Esophagus mucosa (tissue), 1 donor: ENCODE measurements at regions not wholly inside any gene's neighbourhood (a gene's known extent, or its start where the extent isn't known, plus 50 kb on each side); places are given as distances from the start of the nearest gene placed in this dataset.

Experiments
- ATAC-seq: fragments of 200-7000 bp; cut with Tn5 transposase; one replicate; pipeline ENCODE4 v1.9.1; 2020
- donor health status: DM: yes; HTN: yes; CAD: no.

DNA sequence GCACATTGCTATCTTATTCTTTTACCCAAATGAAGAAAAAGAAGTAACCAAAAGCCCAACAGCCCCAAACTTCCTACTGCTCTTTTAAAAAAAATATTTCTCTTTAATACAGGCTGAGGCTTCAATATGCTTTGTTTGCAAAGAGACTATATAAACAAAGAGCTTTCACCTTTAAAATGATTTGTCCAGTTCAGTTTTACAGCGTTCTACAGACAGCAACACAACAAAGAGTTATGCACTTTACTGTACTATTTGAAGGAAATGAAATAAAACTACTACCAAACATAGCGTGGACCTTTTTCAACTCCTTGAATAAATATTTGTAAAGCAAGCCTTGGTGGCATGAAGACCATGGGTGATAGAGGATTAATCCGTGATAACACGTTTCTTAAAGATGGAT, 151.2 kb downstream of the FGF9 start:
- ATAC-seq = no peak

DNA sequence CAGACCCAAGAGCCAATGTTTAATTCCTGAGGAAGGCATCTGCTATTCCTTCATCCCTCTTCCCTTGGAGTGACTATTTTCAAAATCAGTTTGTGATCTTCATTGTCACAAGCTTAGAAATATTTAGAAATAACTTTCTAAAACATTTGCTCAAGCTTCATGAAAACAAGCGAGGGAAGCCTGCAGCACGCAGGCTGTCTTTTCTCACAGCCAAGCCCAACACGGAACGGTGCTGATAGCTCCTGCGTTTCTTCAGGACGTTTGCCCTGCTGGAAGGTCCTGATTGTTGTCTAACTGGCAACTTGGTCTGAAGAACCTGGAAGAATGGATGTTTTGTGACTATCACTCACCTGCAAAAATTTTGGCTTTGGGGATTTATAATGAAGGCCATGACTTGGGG, 152.5 kb downstream of the FGF9 start:
- ATAC-seq = no peak

DNA sequence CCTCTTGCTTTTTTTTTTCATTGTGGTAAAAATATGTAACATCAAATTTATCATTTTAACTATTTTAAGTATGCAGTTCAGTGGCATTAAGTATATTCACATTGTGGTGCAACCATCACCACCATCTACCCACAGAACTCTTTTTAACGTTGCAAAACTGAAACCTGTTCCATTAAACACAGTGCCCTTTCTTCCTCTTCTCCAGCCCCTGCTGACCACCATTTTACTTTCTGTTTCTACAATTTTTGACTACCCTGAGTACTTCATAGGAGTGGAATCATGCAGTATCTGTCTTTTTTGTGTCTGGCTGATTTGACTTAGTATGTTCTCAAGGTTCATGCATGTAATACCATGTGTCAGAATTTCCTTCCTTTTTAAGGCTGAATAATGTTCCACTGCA, 153.1 kb downstream of the FGF9 start:
- ATAC-seq = no peak

DNA sequence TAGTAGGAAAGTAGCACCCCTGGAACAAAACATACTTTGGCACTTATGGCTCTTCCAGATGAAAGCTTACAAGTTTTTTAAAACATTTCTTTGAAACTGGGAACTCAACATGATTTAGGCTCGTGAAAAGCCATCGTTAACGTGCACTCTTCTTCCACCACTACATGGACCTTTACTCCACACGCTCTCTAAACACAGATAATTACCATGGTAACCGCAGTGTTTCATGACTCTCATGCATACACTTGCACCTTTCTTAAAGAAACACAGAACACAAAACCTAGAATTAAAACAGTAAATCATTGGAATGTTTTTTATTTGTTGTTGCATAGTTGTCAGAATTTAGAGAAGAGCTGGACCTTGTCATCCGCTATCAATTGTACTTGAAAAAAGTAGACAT, 154.3 kb downstream of the FGF9 start:
- ATAC-seq = no peak

DNA sequence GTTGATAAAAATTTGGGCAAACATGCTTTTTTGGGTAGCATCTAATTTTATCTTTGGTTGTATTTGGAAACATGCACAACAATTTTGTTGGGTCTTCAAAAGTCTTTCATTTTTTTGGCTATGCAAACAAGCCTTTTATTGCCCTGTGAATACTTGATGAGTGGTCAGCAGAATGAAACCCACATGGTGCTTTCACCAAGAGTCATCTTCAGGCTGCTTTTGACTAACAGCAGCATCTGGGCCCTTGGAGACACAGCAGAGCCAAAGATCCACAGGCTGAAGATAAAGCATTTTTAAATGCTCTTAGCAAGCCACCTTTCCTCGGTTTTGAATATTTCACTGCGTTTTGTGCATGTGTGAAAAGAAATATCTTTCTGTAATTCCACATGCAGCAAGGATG, 154.9 kb downstream of the FGF9 start:
- ATAC-seq = no peak

DNA sequence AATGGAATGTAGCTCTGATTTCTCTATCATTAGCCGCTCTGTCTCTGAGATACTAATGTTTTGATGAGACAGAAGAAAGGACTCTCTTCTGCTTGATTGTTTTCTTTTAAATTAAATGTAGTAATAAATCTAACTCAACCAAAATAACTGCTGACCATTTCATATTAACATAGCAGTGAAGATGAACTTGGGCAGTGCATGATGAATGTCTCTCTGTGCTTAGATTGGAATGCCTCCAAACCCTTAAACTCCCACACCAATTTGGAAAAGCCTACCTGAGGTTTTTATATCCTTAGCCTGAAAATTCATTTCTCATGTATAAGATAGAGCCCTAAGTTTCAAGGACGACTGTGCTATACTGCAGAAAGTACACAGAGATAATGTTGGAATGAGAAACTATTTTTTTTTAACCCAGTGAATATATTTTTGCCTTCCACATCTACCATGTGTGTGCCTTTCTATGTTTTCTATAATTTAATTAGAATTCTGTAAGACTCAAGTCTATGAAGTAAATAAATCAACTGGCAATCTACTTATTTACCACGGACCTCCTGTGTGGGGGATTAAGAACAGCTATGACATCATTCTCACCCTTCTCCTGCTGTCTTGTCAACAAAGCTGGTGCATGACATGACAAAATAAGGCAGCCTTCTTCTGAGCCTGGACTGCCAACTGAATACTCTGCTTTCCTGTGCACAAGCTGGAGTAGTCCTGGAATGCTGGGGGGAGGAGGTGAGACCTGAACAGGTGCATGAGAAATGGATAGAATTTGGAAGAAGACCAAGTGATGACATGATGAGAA, 155.5 kb downstream of the FGF9 start:
- ATAC-seq = no peak

DNA sequence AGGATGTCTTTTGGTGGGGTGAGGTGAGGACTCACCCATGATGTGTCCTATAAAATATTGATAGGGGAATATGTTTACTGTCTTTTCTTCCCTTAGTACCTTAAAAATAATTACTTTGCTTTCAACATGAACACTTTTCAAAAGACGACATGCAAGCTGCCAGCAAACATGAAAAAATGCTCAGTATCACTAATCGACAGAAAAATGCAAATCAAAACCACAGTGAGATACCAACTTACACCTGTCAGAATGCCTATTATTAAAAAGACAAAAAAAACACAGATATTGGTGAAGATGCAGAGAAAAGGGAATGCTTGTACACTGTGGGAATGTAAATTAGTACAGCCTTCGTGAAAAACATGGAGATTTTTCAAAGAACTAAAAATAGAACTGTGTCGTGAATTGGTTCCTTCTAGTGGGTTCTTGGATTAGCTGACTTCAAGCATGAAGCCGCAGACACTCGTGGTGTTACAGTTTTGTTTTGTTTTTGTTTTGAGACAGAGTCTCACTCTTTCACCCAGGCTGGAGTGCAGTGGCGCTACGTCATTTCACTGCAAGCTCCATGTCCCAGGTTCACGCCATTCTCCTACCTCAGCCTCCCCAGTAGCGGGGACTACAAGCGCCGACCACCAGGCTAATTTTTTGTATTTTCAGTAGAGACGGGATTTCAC, 160.9 kb downstream of the FGF9 start:
- ATAC-seq = no peak

DNA sequence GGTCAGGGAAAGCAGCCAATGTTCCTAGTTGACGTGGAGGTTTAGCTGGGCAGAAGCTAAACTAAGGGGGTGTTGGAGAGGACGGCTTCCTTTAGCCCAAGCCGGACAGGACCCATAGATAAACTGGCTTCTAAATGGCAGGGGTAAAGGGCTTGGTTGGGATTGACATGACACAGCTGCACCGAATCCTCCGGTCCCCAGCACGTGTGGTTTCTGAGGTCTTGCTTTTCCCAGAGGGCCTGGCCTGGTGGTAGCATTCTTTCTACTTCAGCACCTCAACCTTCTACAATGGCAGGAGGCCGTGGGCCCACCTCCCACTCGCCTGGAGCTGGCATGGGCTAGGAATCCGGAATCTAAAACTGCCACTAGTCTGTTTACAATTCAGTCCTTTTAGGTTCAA, 163.0 kb downstream of the FGF9 start:
- ATAC-seq = no peak

DNA sequence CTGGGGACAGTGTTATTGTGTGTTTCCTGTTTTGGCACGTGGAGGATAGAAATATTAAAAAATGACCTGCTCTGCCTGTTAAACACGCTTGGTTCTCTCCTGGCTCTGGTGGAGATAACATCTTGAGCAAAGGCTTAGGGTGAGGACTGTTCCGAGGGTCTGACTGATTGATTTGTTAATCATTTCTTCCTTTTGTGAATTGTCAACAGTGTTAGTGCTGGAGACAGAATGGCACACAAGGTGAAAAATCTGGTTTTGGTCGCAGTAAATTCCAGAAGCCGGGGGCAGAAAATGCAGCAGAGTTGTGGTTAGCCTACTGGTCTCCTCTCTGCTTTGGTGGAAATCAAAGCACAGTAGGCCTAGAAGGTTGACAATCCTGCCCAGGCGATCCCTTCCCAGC, 163.6 kb downstream of the FGF9 start:
- no peak for ATAC-seq

DNA sequence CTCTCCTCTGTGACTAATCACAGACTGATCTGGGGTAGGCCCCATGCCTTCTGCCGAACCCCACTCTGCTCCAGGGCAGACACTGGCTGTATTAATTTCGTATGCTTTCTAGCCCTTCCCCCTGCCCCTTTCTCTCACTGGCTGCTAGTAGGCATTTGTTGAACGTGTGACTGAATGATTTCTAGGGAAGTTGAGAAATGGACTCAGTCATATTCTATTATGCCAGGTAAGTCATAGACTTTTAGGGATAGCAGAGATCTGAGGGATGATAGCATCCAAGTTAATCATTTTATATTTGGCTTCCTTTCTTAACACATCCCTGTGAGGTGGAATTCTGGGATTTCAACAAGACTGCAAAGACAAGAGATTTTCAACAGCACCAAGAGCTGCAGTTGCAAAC, 166.4 kb downstream of the FGF9 start:
- ATAC-seq = no peak

DNA sequence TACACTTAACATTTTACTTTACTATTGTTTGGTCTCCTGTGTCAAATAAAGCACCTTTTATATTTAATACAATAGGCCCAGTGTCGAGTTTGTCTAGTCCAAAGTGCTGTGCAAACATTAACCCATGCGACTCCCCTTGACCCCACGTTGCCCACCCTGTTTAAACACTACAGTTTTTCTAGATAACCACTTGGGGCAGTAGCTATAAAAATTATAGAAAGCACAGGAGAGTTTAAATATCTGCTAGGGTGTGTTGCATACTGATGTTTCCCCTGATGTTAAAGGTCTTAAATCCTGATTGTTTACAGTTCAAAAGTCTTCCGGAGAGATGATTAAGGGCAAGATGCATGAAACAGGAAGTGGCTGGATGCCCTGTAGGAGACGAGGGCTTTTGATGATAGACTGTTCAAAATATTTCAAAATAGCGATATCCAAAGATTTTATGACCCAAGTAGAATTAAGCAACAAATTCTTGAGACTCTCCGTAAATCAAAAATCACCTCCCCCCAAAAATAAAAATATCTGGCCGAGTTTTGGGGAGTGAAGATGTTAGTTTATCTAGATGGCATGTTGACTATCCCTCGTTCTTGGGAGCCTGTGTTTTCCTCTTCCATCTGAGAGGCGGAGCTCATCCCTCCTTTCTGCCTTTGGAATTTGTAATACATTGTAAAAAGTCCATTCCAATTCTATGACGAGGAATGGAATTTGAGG, 167.1 kb downstream of the FGF9 start:
- no peak for ATAC-seq

DNA sequence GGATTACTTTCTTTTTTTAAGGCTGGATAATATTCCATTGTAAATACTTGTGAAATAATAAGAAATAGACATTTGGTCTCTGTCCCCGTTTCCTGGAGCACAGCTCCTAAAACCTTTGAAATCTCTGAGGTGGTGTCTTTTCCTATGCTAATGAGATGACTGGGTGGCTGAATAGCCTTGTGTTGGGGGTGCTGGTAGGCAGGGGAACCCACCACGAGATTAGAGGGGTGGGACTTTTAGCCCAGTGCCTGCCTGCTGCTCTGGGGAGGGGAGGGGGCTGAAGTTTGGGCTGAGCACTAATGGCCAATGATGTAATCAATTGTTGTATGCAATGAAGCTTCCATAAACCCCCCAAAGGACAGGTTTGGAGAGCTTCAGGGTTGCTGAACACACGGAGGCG, 175.7 kb downstream of the FGF9 start:
- no peak for ATAC-seq

DNA sequence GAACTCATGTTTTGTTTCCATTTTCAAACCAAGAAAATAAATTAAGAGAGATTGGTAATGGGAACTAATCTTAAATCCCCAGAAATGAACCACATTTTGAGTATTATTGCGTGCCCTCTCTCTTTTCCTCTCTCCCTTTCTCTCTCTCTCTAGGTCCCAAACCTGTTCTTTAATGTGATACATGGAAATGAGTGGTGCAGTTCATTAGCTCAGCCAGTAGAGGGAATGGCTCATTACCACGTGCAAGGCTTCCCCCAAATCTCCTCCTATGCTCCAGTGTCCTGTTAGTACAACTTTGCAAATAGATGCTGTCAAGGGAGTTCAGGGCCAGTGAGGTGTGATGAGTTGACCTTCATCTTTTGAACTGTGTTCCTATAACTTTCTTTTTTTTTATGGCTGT, 178.4 kb downstream of the FGF9 start:
- ATAC-seq = peak; percentile 50

DNA sequence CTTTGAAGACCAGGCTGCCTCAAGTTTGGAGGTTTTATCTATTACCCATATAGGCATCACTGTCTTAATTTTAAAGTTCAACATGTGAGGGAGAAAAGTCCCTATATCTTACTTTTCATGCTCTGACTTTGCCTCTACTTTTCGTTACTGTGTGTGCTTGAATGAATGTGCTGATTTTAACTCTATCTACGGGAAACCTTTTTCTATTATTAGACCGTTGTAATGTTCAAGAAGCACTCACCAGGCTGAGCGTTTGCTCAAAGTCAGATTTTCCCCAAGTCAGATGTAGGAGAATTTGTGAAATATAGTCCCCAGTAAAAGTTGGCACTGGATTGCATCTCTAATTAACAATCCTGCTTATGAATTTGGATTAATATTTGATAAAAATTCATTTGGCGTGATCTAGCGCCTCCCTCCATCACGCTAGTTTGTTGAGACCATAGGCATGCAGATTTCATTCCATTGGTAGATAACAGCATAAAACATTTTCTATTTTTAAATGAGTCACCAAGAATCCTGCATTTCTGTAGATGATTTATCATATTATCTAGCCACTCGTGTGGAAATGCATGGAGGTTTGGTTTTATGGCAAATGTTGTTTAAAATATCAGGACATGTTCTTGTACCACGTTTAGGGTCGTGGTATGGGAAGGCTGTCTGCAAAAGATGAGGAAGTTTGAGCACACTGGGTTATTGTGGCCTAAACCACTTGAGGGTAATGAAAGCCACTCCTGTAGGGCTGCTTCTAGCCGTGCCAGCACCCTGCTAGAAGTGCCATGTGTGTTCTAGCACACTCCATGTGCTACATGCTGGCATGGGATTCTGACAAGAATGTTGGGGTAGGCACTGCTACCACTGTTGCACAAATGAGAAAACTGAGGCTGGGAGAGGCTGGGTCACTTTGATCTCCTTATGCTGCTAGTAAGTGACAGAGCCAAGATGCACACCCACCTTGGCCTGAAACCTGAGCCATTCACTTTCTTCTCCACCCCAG, 179.4 kb downstream of the FGF9 start:
- ATAC-seq = no peak

DNA sequence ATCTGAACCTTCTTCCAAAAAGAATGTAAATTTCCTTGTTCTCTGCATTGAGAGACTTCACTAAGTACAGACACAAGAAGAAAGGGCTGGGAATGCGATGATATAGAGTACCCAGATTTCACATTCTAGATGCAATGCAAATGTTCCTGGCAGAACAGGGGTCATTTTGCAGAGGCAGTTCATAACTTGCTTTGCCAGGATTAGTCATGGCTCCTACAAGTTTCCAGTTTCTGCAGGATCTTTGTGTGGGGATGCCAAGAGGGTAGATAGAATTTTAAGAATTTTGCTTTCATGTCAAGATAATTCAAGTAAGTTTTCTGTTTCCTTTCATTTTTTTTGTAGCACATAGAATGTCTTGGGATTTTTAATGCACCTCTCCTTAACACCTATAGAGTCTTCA, 181.2 kb downstream of the FGF9 start:
- no peak for ATAC-seq

DNA sequence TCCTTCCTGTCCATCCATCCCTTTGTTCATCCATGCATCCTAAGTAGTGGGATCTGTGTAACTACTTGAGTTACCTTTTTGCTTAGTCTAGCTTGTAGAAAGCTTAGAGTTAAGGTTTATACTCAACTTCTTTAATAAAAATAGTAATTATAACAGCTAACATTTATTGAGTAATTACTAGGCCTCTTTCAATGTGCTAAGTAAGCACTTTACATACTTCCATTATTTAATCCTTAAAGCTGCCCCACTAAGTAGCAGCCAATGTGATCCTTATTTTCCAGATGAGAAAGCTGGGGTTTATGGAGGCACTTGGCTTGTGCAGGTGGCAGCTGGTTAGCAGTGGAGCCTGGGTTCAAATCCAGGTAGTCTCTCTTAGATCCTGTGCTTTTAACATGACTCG, 182.9 kb downstream of the FGF9 start:
- no peak for ATAC-seq

DNA sequence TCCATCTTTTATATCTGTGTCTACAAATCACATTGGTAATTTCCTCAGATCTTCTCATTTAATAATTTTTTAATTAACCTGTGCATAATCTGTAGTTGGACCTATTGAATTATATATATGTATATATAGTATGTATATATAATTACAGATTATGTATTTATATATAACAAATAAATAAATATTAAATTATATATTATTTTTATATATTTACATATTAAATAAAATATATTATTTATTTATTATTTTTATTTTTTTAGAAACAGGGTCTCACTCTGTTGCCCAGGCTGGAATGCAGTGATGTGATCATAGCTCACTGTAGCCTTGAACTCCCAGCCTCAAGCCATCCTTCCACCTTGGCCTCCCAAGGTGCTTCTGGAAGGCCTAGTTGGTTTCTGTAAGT, 197.9 kb downstream of the FGF9 start:
- ATAC-seq = no peak

DNA sequence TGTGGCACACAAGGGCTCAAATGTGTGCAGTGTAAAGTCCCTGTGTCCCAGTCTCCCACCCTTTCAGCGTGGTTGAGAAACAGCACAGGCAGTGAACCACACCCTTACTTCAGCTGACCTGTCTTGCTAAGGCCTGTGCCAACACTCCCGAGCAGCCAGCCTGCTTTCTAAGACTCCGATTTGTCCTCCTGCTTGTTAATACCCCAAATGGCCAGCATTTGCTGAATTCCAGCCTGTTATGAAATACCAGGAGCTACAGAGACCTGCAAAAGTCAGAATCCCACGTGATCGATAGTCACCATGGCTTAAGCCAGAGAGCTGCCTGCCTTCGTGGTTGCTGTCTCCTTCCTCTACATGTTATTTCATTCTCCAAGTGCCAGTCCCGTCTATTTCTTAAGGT, 200.5 kb downstream of the FGF9 start:
- ATAC-seq = no peak

DNA sequence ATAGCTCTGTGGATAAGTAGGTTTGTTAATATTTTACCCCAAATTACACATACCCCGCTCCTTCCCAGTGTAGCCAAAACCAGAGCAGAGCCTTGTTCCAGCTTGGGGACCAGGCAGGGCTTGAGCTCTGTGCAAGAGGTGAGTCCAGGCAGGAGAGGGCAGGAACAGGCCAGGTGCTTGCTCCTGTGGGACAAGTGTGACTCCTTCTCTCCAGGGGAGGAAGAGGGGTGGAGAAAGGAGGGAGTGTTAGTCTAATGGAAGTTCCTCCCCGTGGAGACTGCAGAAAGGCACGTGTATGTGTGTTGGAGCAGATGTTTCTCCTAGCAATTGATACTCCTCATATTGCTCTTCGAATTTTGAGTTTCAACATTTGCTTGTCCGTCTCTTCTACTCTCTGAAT, 201.0 kb downstream of the FGF9 start:
- no peak for ATAC-seq

DNA sequence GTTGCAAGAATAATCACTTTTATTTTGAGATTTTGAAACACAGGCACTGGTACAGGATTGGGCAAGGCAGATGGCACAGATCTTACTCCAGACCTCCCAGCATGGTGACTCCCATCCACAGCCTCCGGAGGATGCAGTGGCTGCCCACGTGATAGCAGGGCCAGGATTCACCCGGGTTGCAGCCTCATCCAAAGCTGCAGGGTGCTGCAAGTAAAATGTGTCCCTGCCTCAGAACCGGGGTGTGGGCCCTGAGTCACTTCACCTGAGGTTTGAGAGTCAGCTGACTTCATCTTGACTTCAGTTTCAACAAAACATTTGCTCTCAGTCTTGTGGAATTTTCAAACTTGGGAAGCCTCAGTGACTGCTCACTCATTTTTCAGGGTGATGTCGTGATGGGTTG, 201.9 kb downstream of the FGF9 start:
- peak; percentile 52 for ATAC-seq

DNA sequence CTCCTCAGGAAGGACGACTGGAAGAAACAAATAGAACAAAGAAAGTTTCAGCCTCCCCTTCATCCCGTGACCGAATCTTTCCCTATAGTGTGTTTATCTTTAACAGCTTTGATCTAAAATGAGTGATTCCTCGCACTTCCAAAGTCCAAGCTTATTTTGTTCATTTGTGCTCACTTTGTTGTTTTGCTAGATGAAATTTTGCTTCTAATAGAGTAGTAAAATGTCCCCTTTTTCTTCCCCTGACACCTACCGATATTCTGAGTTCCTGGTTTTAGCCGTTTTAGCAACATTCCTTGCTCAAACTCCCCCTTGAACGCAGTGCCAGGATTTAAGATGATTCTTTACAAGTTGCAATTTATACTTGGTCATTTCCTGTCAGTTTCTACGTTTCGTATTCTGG, 204.2 kb downstream of the FGF9 start:
- ATAC-seq = no peak

DNA sequence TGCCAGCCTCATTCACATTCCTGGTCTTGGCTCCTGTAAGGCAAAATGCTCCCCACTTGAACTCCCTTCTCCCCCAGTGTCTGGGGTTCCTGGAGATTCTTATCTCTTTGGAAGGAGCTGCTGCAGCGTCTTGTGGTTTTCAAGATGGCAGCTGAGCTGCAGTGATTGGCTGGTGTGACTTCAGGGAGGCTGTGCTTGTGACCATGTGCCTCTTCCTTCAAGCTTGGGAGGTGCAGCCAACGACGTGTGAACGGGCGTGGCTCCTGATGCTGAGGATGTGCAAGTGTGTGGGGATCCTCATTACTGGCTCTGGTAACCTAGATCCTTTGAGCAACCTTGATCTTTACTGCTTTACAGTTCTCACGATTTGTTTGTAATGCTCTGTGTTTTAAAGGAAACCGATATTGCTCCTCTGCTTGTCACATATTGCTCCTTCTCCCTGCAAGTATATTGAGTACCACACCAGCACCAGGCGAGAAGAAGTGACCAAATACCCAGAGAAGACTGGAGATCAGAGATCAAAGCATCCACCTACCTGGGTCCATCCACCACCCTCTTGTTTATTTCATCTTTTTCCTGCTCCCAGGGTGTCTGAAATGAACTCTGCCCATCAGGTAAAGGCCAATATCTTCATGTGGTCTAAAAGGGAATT, 208.5 kb downstream of the FGF9 start:
- ATAC-seq = no peak
